OCI-LY1 (cell line): ENCODE measurements at regions not wholly inside any gene's neighbourhood (a gene's known extent, or its start where the extent isn't known, plus 50 kb on each side); places are given as distances from the start of the nearest gene placed in this dataset.

Source experiments
- CTCF ChIP-seq: fragments of 200-600 bp; sonication (generic), shearing (Covaris generic); IDR thresholded peaks from 2 replicates; pipeline ENCODE4 v1.5.1; 2017; ENCODE audit warnings: mild to moderate bottlenecking, antibody characterized with exemption, low read length, moderate library complexity, mixed read lengths
- EZH2 ChIP-seq: fragments of 200-600 bp; sonication (generic), shearing (Covaris generic); IDR thresholded peaks from 2 replicates; pipeline ENCODE4 v1.8.0; 2017; ENCODE audit warnings: borderline replicate concordance, mixed run types, mild to moderate bottlenecking, antibody characterized with exemption, low read length, moderate library complexity, mixed read lengths

- TF ChIP-seq CTCF: no peak
- no peak for TF ChIP-seq EZH2
Measured at GRCh38 chr1:67573311-67573872, 111.6 kb upstream of the GADD45A start.
